Right lobe of liver (tissue), 4 donors: ENCODE measurements at regions not wholly inside any gene's neighbourhood (a gene's known extent, or its start where the extent isn't known, plus 50 kb on each side); places are given as distances from the start of the nearest gene placed in this dataset.

Experiments
- POLR2A ChIP-seq: fragments of 450-650 bp; IDR thresholded peaks from one replicate; pipeline ENCODE4 v1.6.1; 2017; ENCODE audit warnings: antibody characterized with exemption, mild to moderate bottlenecking
- TF ChIP-seq, protein P1 (sequence below), 4 donors: fragments of 200-600 bp in 3 of 4; fragments of 450-650 bp in 1 of 4; IDR thresholded peaks; one replicate each; pipeline versions ENCODE4 v1.5.1 to v1.8.0; 2016 to 2022; ENCODE audit warnings: antibody characterized with exemption in 4 of 4, mild to moderate bottlenecking in 2 of 4
- donor health status: DM: no; HTN: no; CAD: no.
- donor health status: DM: no; HTN: no; CAD: no.
- donor health status: DM: no; HTN: yes; CAD: no.

DNA sequence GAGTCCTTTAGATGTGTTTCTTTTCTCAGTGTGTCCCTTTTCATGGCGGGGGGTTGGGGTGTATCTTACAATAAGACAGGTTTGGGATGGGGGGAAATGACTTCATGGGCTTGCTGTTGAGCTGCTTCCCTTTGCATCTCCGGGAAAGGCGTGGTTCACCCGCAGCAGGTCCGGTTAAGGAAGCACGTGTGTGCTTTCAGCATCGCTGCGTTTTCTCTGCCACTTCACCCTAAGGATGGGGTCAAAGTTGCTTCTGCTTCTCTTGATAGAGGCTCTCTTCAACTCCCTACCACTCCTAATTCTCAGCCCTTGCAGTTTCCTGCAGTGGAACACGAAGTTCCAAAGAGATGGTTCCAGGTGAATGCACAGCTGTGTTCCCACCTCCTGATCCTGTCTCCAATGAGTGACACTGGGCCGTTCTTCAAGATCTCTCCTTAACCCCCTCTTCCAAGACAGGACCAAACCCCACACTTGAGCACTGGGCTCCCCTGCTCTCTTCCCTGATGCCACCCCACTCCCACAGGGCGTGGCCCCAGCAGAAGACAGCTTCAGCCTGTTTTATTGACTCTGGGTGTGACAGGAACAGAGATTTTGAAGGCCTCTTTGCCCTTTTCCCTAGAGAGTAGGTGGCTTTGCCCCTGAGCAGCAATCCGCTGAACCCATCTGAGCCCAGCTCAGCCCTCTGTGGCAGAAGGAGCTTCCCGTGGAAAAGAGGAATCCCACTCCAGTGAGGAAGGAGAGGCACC lies 85.2 kb downstream of the PLEKHG1 start:
- TF ChIP-seq, protein P1, sequence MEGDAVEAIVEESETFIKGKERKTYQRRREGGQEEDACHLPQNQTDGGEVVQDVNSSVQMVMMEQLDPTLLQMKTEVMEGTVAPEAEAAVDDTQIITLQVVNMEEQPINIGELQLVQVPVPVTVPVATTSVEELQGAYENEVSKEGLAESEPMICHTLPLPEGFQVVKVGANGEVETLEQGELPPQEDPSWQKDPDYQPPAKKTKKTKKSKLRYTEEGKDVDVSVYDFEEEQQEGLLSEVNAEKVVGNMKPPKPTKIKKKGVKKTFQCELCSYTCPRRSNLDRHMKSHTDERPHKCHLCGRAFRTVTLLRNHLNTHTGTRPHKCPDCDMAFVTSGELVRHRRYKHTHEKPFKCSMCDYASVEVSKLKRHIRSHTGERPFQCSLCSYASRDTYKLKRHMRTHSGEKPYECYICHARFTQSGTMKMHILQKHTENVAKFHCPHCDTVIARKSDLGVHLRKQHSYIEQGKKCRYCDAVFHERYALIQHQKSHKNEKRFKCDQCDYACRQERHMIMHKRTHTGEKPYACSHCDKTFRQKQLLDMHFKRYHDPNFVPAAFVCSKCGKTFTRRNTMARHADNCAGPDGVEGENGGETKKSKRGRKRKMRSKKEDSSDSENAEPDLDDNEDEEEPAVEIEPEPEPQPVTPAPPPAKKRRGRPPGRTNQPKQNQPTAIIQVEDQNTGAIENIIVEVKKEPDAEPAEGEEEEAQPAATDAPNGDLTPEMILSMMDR (IDR thresholded peaks at IDR 0.05): no peak
- no peak for TF ChIP-seq POLR2A
